Activated naive CD4-positive, alpha-beta T cell treated with anti-CD3 and anti-CD28 coated beads, Interleukin-2, amount 50 U/mL, for 24 hours (primary cell): ENCODE measurements at regions not wholly inside any gene's neighbourhood (a gene's known extent, or its start where the extent isn't known, plus 50 kb on each side); places are given as distances from the start of the nearest gene placed in this dataset.

Experiments used
- H3K27ac Mint-ChIP-seq: one replicate; pipeline ENCODE4 v1.8.0; 2021; ENCODE audit warnings: mild to moderate bottlenecking, mixed read lengths
- H3K27me3 Mint-ChIP-seq: one replicate; pipeline ENCODE4 v1.8.0; 2021; ENCODE audit warnings: mixed read lengths
- H3K36me3 Mint-ChIP-seq: one replicate; pipeline ENCODE4 v1.8.0; 2021; ENCODE audit warnings: mixed read lengths
- H3K4me1 Mint-ChIP-seq: one replicate; pipeline ENCODE4 v1.8.0; 2021; ENCODE audit warnings: mixed read lengths
- H3K4me3 Mint-ChIP-seq: one replicate; pipeline ENCODE4 v1.8.0; 2021; ENCODE audit warnings: mild to moderate bottlenecking, mixed read lengths
- H3K9me3 Mint-ChIP-seq: one replicate; pipeline ENCODE4 v1.8.0; 2021; ENCODE audit warnings: mixed read lengths

DNA sequence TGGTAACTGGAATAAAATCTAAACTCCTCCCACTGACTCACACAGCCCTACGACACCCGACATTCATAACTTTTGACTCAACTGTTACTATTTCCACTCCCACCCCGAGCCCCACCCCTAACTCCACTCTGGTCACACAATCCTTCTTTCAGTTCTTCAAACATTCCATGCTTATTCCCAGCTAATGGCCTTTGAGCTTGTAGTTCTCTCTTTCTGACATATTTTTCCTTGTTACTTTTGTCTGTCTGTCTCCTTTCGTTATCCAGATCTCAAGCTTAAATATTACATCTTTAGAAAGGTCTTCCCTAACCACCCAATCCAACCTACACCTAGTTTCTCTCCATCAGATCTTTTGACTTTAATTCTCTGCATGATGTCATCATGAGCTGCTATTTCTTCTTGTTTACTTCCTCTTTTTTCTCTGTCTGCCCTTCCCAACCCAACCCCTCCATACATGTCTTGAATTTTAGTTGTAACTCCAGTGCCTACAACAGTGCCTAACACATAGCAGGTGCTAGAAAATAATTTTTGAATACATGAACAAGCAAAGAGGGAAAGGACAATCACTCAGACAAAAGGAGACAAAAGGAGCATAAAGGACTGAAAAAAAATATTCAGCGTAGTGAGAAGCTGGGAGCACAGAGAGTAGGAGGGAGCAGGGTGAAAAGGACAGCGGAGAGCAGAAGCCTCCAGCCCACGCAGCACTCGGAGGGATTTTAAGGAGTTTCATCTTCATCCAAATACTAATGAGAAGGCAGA lies 65.2 kb upstream of the SMIM36 start:
- Mint-ChIP-seq H3K27ac (no peak overlapping the region), H3K9me3 (no peaks in the 10 kb centered on the region), H3K4me1 (peaks cover 8% of the 10 kb centered on the region), H3K27me3 (no peaks in the 10 kb centered on the region), H3K36me3 (no peaks in the 10 kb centered on the region), H3K4me3 (no peak overlapping the region)

DNA sequence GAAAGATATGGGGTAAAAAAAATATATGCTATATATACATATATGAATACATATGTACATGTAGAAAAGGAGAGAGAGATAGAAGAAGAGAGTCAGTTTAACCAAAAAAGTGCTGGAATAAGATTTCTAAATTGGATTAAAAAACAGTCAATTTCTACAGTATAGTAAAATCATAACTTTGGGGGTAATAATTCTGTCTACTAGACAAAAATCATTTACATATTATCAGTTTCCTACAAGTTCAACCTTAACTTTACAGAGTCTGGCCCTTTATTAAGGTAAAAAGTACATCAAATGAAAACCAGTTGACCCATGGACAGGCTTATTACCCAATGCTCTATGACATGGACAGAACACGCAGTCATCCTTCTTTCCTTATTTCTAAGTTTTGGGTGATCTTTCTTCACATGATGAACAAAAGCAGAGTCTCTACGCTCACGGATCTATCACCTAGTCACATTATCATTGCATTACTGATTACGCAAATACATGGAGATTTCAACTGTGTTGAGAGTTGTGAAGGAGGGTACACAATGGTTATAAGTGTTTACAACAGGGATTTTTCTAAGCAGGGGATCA lies 63.9 kb upstream of the SMIM36 start:
- H3K4me1 Mint-ChIP-seq, result no peaks in the 10 kb centered on the region
- no peaks in the 10 kb centered on the region for H3K9me3 Mint-ChIP-seq
- no peak overlapping the region for H3K4me3 Mint-ChIP-seq
- no peak overlapping the region for H3K27ac Mint-ChIP-seq
- H3K27me3 Mint-ChIP-seq, result no peaks in the 10 kb centered on the region
- H3K36me3 Mint-ChIP-seq, result no peaks in the 10 kb centered on the region

GRCh38 chr17:55572599-55572998 lies 61.3 kb upstream of the SMIM36 start:
- Mint-ChIP-seq H3K4me3 (no peak overlapping the region), H3K27me3 (no peaks in the 10 kb centered on the region), H3K4me1 (no peaks in the 10 kb centered on the region), H3K9me3 (no peaks in the 10 kb centered on the region), H3K36me3 (no peaks in the 10 kb centered on the region), H3K27ac (no peak overlapping the region)

DNA sequence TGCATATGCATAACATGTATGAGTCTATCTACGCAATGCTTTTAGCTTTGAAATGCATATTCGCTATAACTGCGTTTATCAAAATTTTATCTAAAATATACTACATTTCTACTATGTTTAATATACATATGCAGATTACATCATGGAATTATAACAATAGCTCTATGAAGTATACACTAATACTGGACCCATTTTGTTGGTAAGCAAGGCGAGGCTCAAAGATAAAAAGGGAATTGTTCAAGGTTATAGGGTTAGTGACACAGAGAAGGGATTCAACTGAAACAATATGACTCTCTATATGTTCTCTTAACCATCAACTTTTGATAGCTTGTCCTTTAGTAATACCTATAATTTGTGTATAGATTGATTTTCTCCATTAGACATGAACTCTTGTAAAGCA lies 60.9 kb upstream of the SMIM36 start:
- H3K9me3 Mint-ChIP-seq, result no peaks in the 10 kb centered on the region
- no peaks in the 10 kb centered on the region for H3K36me3 Mint-ChIP-seq
- no peaks in the 10 kb centered on the region for H3K27me3 Mint-ChIP-seq
- no peak overlapping the region for H3K4me3 Mint-ChIP-seq
- no peak overlapping the region for H3K27ac Mint-ChIP-seq
- no peaks in the 10 kb centered on the region for H3K4me1 Mint-ChIP-seq

DNA sequence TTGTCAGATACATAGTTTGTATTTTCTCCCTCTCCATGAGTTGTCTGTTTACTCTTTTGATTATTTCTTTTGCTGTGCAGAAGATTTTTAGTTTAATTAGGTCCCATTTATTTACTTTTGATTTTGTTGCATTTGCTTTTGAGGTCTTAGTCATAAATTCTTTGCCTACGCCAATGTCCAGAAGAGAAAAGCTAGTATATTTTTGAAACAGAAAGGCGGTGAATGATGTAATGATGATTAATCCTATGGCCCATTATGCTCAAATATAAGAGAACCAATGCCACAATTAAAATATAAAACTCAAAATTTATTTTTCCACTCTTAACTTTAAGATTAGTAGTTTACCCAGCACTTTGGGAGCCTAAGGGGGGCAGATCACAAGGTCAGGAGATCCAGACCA lies 59.8 kb upstream of the SMIM36 start:
- Mint-ChIP-seq H3K4me3 (no peak overlapping the region), H3K9me3 (no peaks in the 10 kb centered on the region)

GRCh38 chr17:55570391-55570790 lies 59.1 kb upstream of the SMIM36 start:
- H3K27me3 Mint-ChIP-seq, result no peaks in the 10 kb centered on the region
- H3K27ac Mint-ChIP-seq, result no peak overlapping the region
- no peak overlapping the region for H3K4me3 Mint-ChIP-seq
- no peaks in the 10 kb centered on the region for H3K36me3 Mint-ChIP-seq
- no peaks in the 10 kb centered on the region for H3K9me3 Mint-ChIP-seq
- H3K4me1 Mint-ChIP-seq, result no peaks in the 10 kb centered on the region

More for the DNA sequence above, 59.8 kb upstream of the SMIM36 start:
- Mint-ChIP-seq H3K4me1 (no peaks in the 10 kb centered on the region), H3K36me3 (no peaks in the 10 kb centered on the region), H3K27me3 (no peaks in the 10 kb centered on the region), H3K27ac (no peak overlapping the region)

GRCh38 chr17:55567240-55568214 lies 56.3 kb upstream of the SMIM36 start:
- Mint-ChIP-seq H3K27ac (no peak overlapping the region), H3K4me1 (no peaks in the 10 kb centered on the region), H3K36me3 (no peaks in the 10 kb centered on the region), H3K4me3 (no peak overlapping the region), H3K27me3 (no peaks in the 10 kb centered on the region), H3K9me3 (no peaks in the 10 kb centered on the region)

GRCh38 chr17:55564081-55564480 lies 52.8 kb upstream of the SMIM36 start:
- no peak overlapping the region for H3K27ac Mint-ChIP-seq
- no peak overlapping the region for H3K4me3 Mint-ChIP-seq
- H3K9me3 Mint-ChIP-seq, result no peaks in the 10 kb centered on the region
- H3K4me1 Mint-ChIP-seq, result no peaks in the 10 kb centered on the region
- H3K27me3 Mint-ChIP-seq, result no peaks in the 10 kb centered on the region
- no peaks in the 10 kb centered on the region for H3K36me3 Mint-ChIP-seq

DNA sequence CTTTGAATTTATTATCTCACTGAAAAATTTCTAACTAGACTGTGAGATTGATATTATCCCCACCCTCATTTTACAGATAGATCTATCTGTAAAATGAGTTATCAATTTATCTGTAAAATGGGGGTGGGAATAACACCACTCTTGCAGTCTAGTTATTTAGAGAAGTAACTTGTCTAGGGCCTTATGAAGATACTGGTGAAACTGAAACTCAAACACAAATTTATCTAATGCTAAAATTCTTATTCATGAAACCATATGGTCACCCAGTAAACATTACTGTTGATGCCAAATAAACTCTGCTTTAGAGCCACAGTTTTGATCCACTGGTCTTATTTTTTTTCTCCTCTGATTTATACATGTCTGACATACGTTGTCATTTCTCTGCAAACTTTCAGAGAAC lies 52.1 kb upstream of the SMIM36 start:
- Mint-ChIP-seq H3K36me3 (no peaks in the 10 kb centered on the region), H3K9me3 (no peaks in the 10 kb centered on the region), H3K27ac (no peak overlapping the region), H3K4me3 (no peak overlapping the region), H3K27me3 (peaks cover under 1% of the 10 kb centered on the region), H3K4me1 (no peaks in the 10 kb centered on the region)

DNA sequence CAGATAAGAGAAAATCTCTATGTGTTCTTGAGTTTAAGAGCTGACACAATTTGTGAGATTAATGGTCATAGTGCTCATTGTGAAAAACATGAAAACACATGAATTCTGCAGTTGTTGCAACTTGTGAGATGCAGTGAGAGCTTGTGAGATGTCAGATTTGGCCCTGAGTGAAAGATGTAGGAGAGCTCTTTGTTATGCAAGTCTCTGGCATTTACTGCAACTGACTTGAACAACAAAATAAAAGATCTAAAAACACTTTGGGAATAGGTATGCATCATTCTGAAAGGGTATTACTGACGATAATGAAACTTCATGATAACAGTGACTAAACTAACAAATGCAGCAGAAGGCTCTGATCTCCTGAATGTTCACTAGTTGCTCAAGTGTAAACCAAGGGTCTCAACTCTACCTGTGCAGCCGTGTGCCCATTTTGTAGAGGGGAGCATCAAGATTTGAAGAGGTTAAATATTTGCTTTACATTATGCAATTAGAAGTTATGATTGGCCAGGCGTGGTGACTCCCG lies 50.8 kb upstream of the SMIM36 start:
- H3K4me3 Mint-ChIP-seq, result no peak overlapping the region
- H3K9me3 Mint-ChIP-seq, result no peaks in the 10 kb centered on the region
- H3K27me3 Mint-ChIP-seq, result peaks cover 2% of the 10 kb centered on the region
- H3K4me1 Mint-ChIP-seq, result no peaks in the 10 kb centered on the region
- no peaks in the 10 kb centered on the region for H3K36me3 Mint-ChIP-seq
- no peak overlapping the region for H3K27ac Mint-ChIP-seq

DNA sequence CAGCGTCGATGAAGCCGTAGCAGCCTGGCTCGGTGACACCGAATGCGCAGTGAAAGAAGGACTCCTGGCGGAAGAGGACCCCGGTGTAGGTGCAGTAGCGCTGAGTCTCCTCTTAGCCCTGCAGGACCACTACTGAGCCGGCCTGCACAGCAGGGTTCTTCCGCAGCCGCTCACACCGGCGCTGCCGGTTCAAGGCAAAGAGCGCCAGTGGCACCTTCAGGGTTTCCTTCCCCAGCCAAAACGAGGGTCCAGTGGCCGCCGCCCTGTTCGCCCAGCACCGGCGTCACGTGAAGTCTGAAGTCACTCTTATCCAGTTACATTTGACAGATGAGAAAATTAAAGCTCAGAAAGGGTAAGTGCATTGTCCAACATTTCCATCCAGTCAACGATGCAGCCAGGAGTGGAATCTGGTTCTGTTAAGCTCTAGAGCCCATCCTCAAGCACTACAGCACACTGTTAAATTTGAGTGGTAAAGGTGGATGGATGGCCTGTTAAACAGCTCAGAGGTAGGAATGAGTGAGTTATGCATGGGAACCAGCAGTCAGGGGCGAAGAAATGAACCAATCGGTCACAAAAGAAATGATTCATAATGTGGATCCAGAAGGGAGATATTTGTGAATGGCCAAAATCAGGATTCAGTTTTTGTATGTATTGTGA lies 50.2 kb upstream of the SMIM36 start:
- Mint-ChIP-seq H3K4me3 (no peak overlapping the region), H3K4me1 (no peaks in the 10 kb centered on the region), H3K36me3 (no peaks in the 10 kb centered on the region), H3K27me3 (peaks cover 2% of the 10 kb centered on the region), H3K27ac (no peak overlapping the region), H3K9me3 (no peaks in the 10 kb centered on the region)
